ENCODE measurements at regions not wholly inside any gene's neighbourhood (a gene's known extent, or its start where the extent isn't known, plus 50 kb on each side); places are given as distances from the start of the nearest gene placed in this dataset.
"Not testable (repeated sequence)": the region's sequence is repeated elsewhere in the genome, so short reads cannot be mapped to it uniquely, and the experiment has no call there.

- H3K27ac Mint-ChIP-seq; H3K9me3 Mint-ChIP-seq; H3K4me1 Mint-ChIP-seq (ENCODE audit: low read depth); H3K36me3 Mint-ChIP-seq (ENCODE audit: low read depth); DNase-seq (ENCODE audit: low spot score); H3K4me3 Mint-ChIP-seq; H3K27me3 Mint-ChIP-seq (ENCODE audit: low read depth): not testable (repeated sequence)
Observed at GRCh38 chr15:34528055-34528754, 55.2 kb downstream of the GOLGA8B start.

DNA sequence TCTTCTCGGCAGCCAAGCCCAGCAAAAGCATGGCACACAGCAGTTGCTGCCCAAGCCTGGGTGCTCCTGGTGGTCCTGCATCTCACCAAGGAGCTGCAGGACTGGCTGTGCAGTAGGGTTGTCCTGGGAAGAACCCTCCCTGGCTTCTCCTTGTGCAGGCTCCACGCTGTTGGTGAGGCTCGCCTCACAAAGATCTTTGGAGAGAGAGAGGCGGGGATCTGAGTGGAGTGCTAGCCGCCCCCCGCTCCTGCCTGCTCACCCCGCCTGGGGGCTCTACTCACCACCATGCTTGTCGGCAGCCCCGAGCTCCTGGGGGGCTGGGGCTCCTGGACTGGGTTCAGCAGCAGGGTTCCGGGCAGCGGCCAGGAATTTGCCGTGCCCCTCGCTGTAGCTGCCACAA, 55.8 kb downstream of the GOLGA8B start:
- not testable (repeated sequence) for H3K27ac Mint-ChIP-seq; H3K9me3 Mint-ChIP-seq; H3K27me3 Mint-ChIP-seq (ENCODE audit: low read depth); DNase-seq (ENCODE audit: low spot score); H3K4me1 Mint-ChIP-seq (ENCODE audit: low read depth); H3K4me3 Mint-ChIP-seq; H3K36me3 Mint-ChIP-seq (ENCODE audit: low read depth)

- not testable (repeated sequence) for H3K27ac Mint-ChIP-seq; H3K36me3 Mint-ChIP-seq (ENCODE audit: low read depth); H3K27me3 Mint-ChIP-seq (ENCODE audit: low read depth); H3K4me1 Mint-ChIP-seq (ENCODE audit: low read depth); H3K9me3 Mint-ChIP-seq; H3K4me3 Mint-ChIP-seq; DNase-seq (ENCODE audit: low spot score)
Observed at GRCh38 chr15:34523849-34524248, 59.6 kb downstream of the GOLGA8B start.

GRCh38 chr15:34522601-34523000, 60.9 kb downstream of the GOLGA8B start:
- not testable (repeated sequence) for DNase-seq (ENCODE audit: low spot score); H3K36me3 Mint-ChIP-seq (ENCODE audit: low read depth); H3K9me3 Mint-ChIP-seq; H3K27ac Mint-ChIP-seq; H3K4me3 Mint-ChIP-seq; H3K4me1 Mint-ChIP-seq (ENCODE audit: low read depth); H3K27me3 Mint-ChIP-seq (ENCODE audit: low read depth)

DNA sequence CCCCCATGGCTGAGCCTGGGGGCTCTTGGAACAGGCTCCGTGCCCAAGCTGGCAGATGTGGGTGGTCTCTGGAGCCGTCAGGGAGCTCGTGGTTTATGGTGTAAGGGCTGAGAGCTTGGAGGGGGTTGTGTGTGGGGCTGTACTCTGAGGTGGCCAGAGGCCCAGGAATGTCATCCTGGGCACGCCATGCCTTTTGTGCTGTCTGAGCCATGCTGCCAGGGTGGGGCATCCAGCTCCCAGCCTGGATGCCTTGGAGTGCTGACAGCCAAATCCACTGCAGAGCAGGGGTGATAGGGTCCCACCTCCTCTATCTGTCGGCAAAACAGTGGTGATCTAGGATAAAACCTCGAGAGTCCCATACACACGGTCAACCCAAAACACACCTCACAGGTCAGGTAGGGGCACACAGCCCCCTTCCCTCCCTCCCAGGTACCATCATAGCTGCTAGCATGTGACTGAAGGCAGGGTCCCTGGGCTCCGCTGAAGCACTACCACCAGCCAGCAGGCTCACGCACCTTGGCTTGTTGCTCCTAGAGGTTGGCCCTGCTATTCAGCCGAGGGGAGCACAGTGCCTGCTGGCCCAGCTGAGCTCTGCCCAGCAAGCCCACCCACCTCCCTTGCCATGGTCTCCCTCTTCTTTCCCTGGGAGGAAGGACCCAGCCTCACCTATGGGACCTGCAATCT, 61.5 kb downstream of the GOLGA8B start:
- not testable (repeated sequence) for H3K4me1 Mint-ChIP-seq (ENCODE audit: low read depth); H3K4me3 Mint-ChIP-seq; DNase-seq (ENCODE audit: low spot score); H3K27ac Mint-ChIP-seq; H3K27me3 Mint-ChIP-seq (ENCODE audit: low read depth); H3K36me3 Mint-ChIP-seq (ENCODE audit: low read depth); H3K9me3 Mint-ChIP-seq

GRCh38 chr15:34520566-34520965, 62.9 kb downstream of the GOLGA8B start:
- no peaks in the 10 kb centered on the region for H3K9me3 Mint-ChIP-seq
- H3K27ac Mint-ChIP-seq: no peak overlapping the region
- H3K36me3 Mint-ChIP-seq (ENCODE audit: low read depth): peaks cover 2% of the 10 kb centered on the region
- no peak for DNase-seq (ENCODE audit: low spot score)
- peaks cover 23% of the 10 kb centered on the region for H3K27me3 Mint-ChIP-seq (ENCODE audit: low read depth)
- no peak overlapping the region for H3K4me3 Mint-ChIP-seq
- no peaks in the 10 kb centered on the region for H3K4me1 Mint-ChIP-seq (ENCODE audit: low read depth)

DNA sequence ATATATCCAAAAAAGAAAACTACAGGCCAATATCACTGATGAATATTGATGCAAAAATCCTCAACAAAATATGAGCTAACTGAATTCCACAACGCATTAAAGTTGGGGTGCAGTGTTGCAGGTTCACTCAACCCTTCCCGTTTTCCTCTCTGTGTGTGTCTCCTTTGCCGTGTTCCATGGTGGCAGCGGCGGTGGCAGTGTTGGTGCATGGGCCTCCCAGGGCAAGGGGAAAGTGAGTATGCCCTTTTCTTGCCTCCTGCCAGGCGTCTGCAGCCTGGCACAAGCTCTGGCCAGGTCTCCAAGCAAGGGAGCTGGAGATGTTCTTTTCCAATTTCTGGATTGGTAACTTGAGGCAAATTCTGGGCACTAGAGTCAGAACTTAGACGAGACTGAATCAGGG, 63.4 kb downstream of the GOLGA8B start:
- peaks cover 28% of the 10 kb centered on the region for H3K27me3 Mint-ChIP-seq (ENCODE audit: low read depth)
- not testable (repeated sequence) for H3K27ac Mint-ChIP-seq; DNase-seq (ENCODE audit: low spot score); H3K36me3 Mint-ChIP-seq (ENCODE audit: low read depth); H3K9me3 Mint-ChIP-seq; H3K4me3 Mint-ChIP-seq; H3K4me1 Mint-ChIP-seq (ENCODE audit: low read depth)

GRCh38 chr15:34514251-34514670, 69.2 kb downstream of the GOLGA8B start:
- H3K4me3 Mint-ChIP-seq: peak overlapping the region; percentile 82
- H3K36me3 Mint-ChIP-seq (ENCODE audit: low read depth): no peaks in the 10 kb centered on the region
- peaks cover 62% of the 10 kb centered on the region for H3K27me3 Mint-ChIP-seq (ENCODE audit: low read depth)
- no peaks in the 10 kb centered on the region for H3K9me3 Mint-ChIP-seq
- DNase-seq (ENCODE audit: low spot score): peak; percentile 19
- H3K27ac Mint-ChIP-seq: no peak overlapping the region
- H3K4me1 Mint-ChIP-seq (ENCODE audit: low read depth): peaks cover 16% of the 10 kb centered on the region

DNA sequence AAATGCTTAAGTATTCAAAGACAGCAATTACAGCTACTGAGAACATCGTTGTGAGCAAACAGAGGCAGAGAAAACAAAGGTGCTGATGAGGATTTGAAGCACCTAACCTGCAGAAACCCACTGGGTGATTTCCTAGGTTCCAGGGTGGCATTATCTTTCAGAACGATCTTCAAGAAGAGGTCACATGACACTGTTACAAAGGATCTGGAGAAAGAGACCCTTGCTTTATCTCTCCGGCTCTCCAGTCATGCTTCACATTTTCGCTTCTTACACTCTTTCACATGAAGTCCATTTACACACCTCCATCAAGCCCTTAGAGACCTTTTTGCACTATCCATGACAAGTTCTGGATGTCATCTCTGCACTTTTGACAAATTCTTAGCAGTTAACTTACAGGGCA, 70.8 kb downstream of the GOLGA8B start:
- H3K27me3 Mint-ChIP-seq (ENCODE audit: low read depth): peaks cover 72% of the 10 kb centered on the region
- H3K27ac Mint-ChIP-seq: no peak overlapping the region
- peak overlapping the region; percentile 82 for H3K4me3 Mint-ChIP-seq
- H3K9me3 Mint-ChIP-seq: no peaks in the 10 kb centered on the region
- no peak for DNase-seq (ENCODE audit: low spot score)
- peaks cover 16% of the 10 kb centered on the region for H3K4me1 Mint-ChIP-seq (ENCODE audit: low read depth)
- no peaks in the 10 kb centered on the region for H3K36me3 Mint-ChIP-seq (ENCODE audit: low read depth)

DNA sequence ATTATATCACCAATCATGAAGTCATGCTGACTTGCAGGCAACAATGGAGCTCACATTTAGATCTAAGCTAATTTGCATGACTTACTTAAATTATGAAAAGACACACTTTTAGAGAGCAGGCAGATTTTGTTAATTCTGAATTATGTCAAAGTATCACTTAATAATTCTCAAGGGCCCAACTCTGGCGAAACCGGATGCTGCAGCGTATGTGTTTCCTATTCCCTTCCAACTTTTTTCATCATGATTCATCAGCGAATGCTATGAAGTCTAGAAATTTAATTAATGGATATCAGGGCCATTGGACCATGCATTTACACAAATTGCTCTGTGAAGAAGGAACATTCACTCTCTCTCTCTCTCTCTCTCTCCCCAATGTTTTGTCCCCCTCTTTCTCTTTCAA, 63.5 kb upstream of the GOLGA8A start:
- Mint-ChIP-seq H3K4me3 (no peak overlapping the region), H3K4me1 (ENCODE audit: low read depth) (no peaks in the 10 kb centered on the region), H3K36me3 (ENCODE audit: low read depth) (no peaks in the 10 kb centered on the region), H3K9me3 (no peaks in the 10 kb centered on the region), H3K27ac (no peak overlapping the region), H3K27me3 (ENCODE audit: low read depth) (peaks cover 67% of the 10 kb centered on the region)
- DNase-seq (ENCODE audit: low spot score): no peak

DNA sequence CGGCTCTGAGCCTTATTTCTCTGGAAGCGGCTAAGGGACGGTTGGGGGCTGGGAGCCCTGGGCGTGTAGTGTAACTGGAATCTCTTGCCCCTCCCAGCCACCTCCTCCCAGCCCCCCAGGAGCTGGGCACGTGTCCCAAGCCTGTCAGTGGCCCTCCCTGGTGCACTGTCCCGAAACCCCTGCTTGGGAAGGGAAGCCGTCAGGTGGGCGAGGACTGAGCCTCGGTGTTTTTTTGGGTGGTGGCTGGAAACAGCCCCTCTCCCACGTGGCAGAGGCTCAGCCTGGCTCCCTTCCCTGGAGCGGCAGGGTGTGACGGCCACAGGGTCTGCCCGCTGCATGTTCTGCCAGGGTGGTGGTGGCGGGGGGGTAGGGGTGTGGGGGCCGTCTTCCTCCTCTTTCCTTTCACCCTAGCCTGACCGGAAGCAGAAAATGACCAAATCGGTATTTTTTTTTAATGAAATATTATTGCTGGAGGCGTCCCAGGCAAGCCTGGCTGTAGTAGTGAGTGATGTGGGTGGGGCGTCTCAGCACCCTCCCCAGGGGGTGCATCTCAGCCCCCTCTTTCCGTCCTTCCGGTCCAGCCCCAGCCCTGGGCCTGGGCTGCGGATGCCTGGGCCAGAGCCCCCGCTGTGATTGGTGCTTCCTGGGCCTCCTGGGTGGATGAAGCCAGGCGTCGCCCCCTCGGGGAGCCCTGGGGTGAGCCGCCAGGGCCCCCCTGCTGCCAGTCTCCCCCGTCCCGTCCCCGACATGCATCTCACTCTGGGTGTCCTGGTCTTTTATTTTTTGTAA, 58.8 kb upstream of the GOLGA8A start:
- peaks cover 3% of the 10 kb centered on the region for H3K36me3 Mint-ChIP-seq (ENCODE audit: low read depth)
- DNase-seq (ENCODE audit: low spot score): no peak
- H3K27ac Mint-ChIP-seq: no peak overlapping the region
- H3K4me1 Mint-ChIP-seq (ENCODE audit: low read depth): peaks cover 3% of the 10 kb centered on the region
- peaks cover 4% of the 10 kb centered on the region for H3K9me3 Mint-ChIP-seq
- H3K4me3 Mint-ChIP-seq: no peak overlapping the region
- H3K27me3 Mint-ChIP-seq (ENCODE audit: low read depth): peaks cover 74% of the 10 kb centered on the region

- Mint-ChIP-seq H3K27me3 (ENCODE audit: low read depth) (peaks cover 76% of the 10 kb centered on the region), H3K4me3 (peak overlapping the region; percentile 51), H3K9me3 (peaks cover 11% of the 10 kb centered on the region)
- H3K4me1 Mint-ChIP-seq (ENCODE audit: low read depth); DNase-seq (ENCODE audit: low spot score); H3K27ac Mint-ChIP-seq; H3K36me3 Mint-ChIP-seq (ENCODE audit: low read depth): not testable (repeated sequence)
Observed at GRCh38 chr15:34495707-34496106, 58.1 kb upstream of the GOLGA8A start.

- H3K27me3 Mint-ChIP-seq (ENCODE audit: low read depth): peaks cover 73% of the 10 kb centered on the region
Observed at GRCh38 chr15:34494084-34494399, 56.4 kb upstream of the GOLGA8A start.

GRCh38 chr15:34493001-34493400, 55.4 kb upstream of the GOLGA8A start:
- DNase-seq (ENCODE audit: low spot score): no peak
- Mint-ChIP-seq H3K4me1 (ENCODE audit: low read depth) (peaks cover 3% of the 10 kb centered on the region), H3K27me3 (ENCODE audit: low read depth) (peaks cover 80% of the 10 kb centered on the region), H3K36me3 (ENCODE audit: low read depth) (peaks cover 3% of the 10 kb centered on the region), H3K9me3 (peaks cover 13% of the 10 kb centered on the region), H3K4me3 (no peak overlapping the region), H3K27ac (no peak overlapping the region)

More at GRCh38 chr15:34494084-34494399, 56.4 kb upstream of the GOLGA8A start:
- Mint-ChIP-seq H3K4me3 (no peak overlapping the region), H3K27ac (no peak overlapping the region), H3K36me3 (ENCODE audit: low read depth) (peaks cover 3% of the 10 kb centered on the region), H3K4me1 (ENCODE audit: low read depth) (peaks cover 3% of the 10 kb centered on the region), H3K9me3 (peaks cover 13% of the 10 kb centered on the region)
- no peak for DNase-seq (ENCODE audit: low spot score)

Measured in T-helper 2 cell treated with Interferon-gamma antibody and Interleukin-4, amounts not matched to agents 5 μg/mL and 100 μg/mL, for 36 hours (primary cell).